ENCODE measurements at regions not wholly inside any gene's neighbourhood (a gene's known extent, or its start where the extent isn't known, plus 50 kb on each side); places are given as distances from the start of the nearest gene placed in this dataset.

- DNase-seq = no peak
Measured at GRCh38 chr20:23278172-23278571, 72.4 kb upstream of the NXT1 start.

GRCh38 chr20:23277316-23277715 is 73.3 kb upstream of the NXT1 start:
- no peak for DNase-seq

GRCh38 chr20:23273776-23274175 is 76.8 kb upstream of the NXT1 start:
- no peak for DNase-seq

- DNase-seq = no peak
Measured at GRCh38 chr20:23272176-23273029, 78.2 kb upstream of the NXT1 start.

GRCh38 chr20:23270382-23270911 is 80.1 kb upstream of the NXT1 start:
- no peak for DNase-seq

GRCh38 chr20:23269954-23270353 is 80.6 kb upstream of the NXT1 start:
- DNase-seq = no peak

- DNase-seq = no peak
Measured at GRCh38 chr20:23268792-23269354, 81.7 kb upstream of the NXT1 start.

GRCh38 chr20:23267909-23268308 is 82.7 kb upstream of the NXT1 start:
- no peak for DNase-seq

GRCh38 chr20:23266530-23267398 is 83.8 kb upstream of the NXT1 start:
- DNase-seq = no peak

GRCh38 chr20:23265226-23265625 is 85.4 kb upstream of the NXT1 start:
- no peak for DNase-seq

GRCh38 chr20:23264545-23264944 is 86.0 kb upstream of the NXT1 start:
- DNase-seq = no peak

GRCh38 chr20:23260181-23260840 is 90.3 kb upstream of the NXT1 start:
- no peak for DNase-seq

- DNase-seq = no peak
Measured at GRCh38 chr20:23258747-23259121, 91.9 kb upstream of the NXT1 start.

- no peak for DNase-seq
Measured at GRCh38 chr20:23257848-23258746, 92.5 kb upstream of the NXT1 start.

- no peak for DNase-seq
Measured at GRCh38 chr20:23257106-23257761, 93.4 kb upstream of the NXT1 start.

GRCh38 chr20:23255716-23256385 is 94.7 kb upstream of the NXT1 start:
- DNase-seq = no peak

GRCh38 chr20:23255106-23255505 is 95.5 kb upstream of the NXT1 start:
- no peak for DNase-seq

- DNase-seq = no peak
Measured at GRCh38 chr20:23254505-23254904, 96.1 kb upstream of the NXT1 start.

- no peak for DNase-seq
Measured at GRCh38 chr20:23254034-23254433, 96.6 kb upstream of the NXT1 start.

GRCh38 chr20:23253524-23253923 is 97.1 kb upstream of the NXT1 start:
- DNase-seq = no peak

GRCh38 chr20:23251779-23252178 is 98.8 kb upstream of the NXT1 start:
- DNase-seq = no peak

All from NCI-H446 (cell line).